K562 (cell line): ENCODE measurements at regions not wholly inside any gene's neighbourhood (a gene's known extent, or its start where the extent isn't known, plus 50 kb on each side); places are given as distances from the start of the nearest gene placed in this dataset.
A peak's percentile ranks its signal among the peaks of the same experiment; 100 is the strongest.

Experiments used
- ATAC-seq: fragments of 200-7000 bp; cut with Tn5 transposase; 3 replicates; pipeline ENCODE4 v1.9.1; 2020; ENCODE audit warnings: moderate library complexity
- BruUV-seq: library from RNA; stranded (reverse); fragments of 400-500 nt; replicated peaks from 2 replicates; lab custom pipeline; 2021; lab: Mats Ljungman, UMichigan
- CTCF ChIA-PET: fragments of 300-600 bp; formaldehyde crosslinking; extraction: SDS; loops from one replicate; lab custom pipeline; 2021; ENCODE audit warnings: low intra/inter-chr PET ratio; lab: Yijun Ruan, JAX
- POLR2A ChIA-PET: fragments of 300-600, 350-650 bp; sonication (Branson Sonifier 250); formaldehyde crosslinking; extraction: SDS; loops from one replicate; lab custom pipeline; 2021; ENCODE audit warnings: antibody characterized with exemption, inconsistent platforms; lab: Yijun Ruan, JAX
- DNase-seq, 4 experiments: peaks; one replicate each; pipeline versions ENCODE4 v3.0.0 to v3.0.0-alpha.2; 2011 to 2018; ENCODE audit warnings: low spot score in 3 of 4, mixed read lengths in 3 of 4; ENCODE audit errors: extremely low read depth in 1 of 4
- FAIRE-seq: peaks from 2 replicates; lab custom pipeline; 2011; peaks lifted over from hg19 to GRCh38; lab: Jason Lieb, UNC
- H2AFZ ChIP-seq: 2 replicates; pipeline ENCODE4 v1.6.0; 2011; ENCODE audit warnings: low read depth, low read length, control low read depth, inconsistent platforms
- H3K27ac ChIP-seq: fragments of 200-600 bp; 3 replicates; pipeline ENCODE4 v1.8.0; 2011; ENCODE audit warnings: low read depth, mild to moderate bottlenecking, control low read depth, inconsistent platforms, low read length, moderate library complexity, mixed read lengths; ENCODE audit errors: extremely low read depth
- H3K27me3 ChIP-seq, 2 experiments: fragments of 300-600 bp in 1 of 2; 2 replicates in 1 of 2; 3 replicates in 1 of 2; pipeline versions ENCODE4 v1.6.0 to v1.8.0; 2011; ENCODE audit warnings: inconsistent platforms in 2 of 2, low read length in 2 of 2, mild to moderate bottlenecking in 1 of 2, mixed read lengths in 1 of 2, moderate library complexity in 1 of 2; ENCODE audit not compliant: control insufficient read depth in 2 of 2, insufficient read depth in 2 of 2
- H3K36me3 ChIP-seq: fragments of 300-600 bp; 3 replicates; pipeline ENCODE4 v1.8.0; 2011; ENCODE audit warnings: mild to moderate bottlenecking, low read length, inconsistent platforms; ENCODE audit not compliant: control insufficient read depth, insufficient read depth
- H3K4me1 ChIP-seq, 2 experiments: fragments of 200-600 bp in 1 of 2; replicated peaks in 1 of 2; 2 replicates in 1 of 2; 3 replicates in 1 of 2; pipeline versions ENCODE4 v1.5.1 to v1.8.0; 2011; ENCODE audit warnings: inconsistent platforms in 2 of 2, low read length in 2 of 2, mild to moderate bottlenecking in 1 of 2, mixed read lengths in 1 of 2, moderate library complexity in 1 of 2; ENCODE audit not compliant: control insufficient read depth in 2 of 2, insufficient read depth in 2 of 2
- H3K4me2 ChIP-seq: 2 replicates; pipeline ENCODE4 v1.6.1; 2011; ENCODE audit warnings: low read length, control low read depth, inconsistent platforms, mixed read lengths; ENCODE audit not compliant: insufficient read depth
- H3K4me3 ChIP-seq: fragments of 200-600 bp; sonication (generic), shearing (Covaris generic); 2 replicates; pipeline ENCODE4 v1.5.1; 2016; ENCODE audit warnings: control low read depth, inconsistent platforms
- H3K79me2 ChIP-seq: fragments of 200-600 bp; 3 replicates; pipeline ENCODE4 v1.8.0; 2011; ENCODE audit warnings: low read length, inconsistent platforms; ENCODE audit not compliant: control insufficient read depth, insufficient read depth
- H3K9ac ChIP-seq, 2 experiments: 2 replicates each; pipeline versions ENCODE4 v1.6.0 to v1.6.1; 2011; ENCODE audit warnings: low read depth in 2 of 2, low read length in 2 of 2, control low read depth in 1 of 2, inconsistent platforms in 1 of 2, mild to moderate bottlenecking in 1 of 2, mixed read lengths in 1 of 2; ENCODE audit not compliant: insufficient read depth in 1 of 2
- H3K9me1 ChIP-seq: one replicate; pipeline ENCODE4 v1.6.0; 2011; ENCODE audit warnings: inconsistent platforms, mild to moderate bottlenecking, low read length, moderate library complexity; ENCODE audit not compliant: control insufficient read depth, insufficient read depth
- H3K9me3 ChIP-seq: replicated peaks from 2 replicates; pipeline ENCODE4 v1.5.1; 2011; ENCODE audit warnings: low read depth, low read length, inconsistent platforms; ENCODE audit not compliant: control insufficient read depth, insufficient read depth
- H4K20me1 ChIP-seq: replicated peaks from 2 replicates; pipeline ENCODE4 v1.6.1; 2011; ENCODE audit warnings: low read length, inconsistent platforms, mixed read lengths; ENCODE audit not compliant: control insufficient read depth, insufficient read depth
- BRD9 ChIP-seq: fragments of 450-650 bp; IDR thresholded peaks from 2 replicates; pipeline ENCODE4 v1.6.1; 2018; ENCODE audit warnings: low read depth; ENCODE audit not compliant: partially characterized antibody
- CEBPG ChIP-seq, 3 experiments: fragments of 200-800 bp in 1 of 3; sonication (Bioruptor generic) in 1 of 3; sonication (generic) in 1 of 3; formaldehyde crosslinking in 1 of 3; IDR thresholded peaks in 2 of 3; conservative IDR thresholded peaks in 1 of 3; 2 replicates each; pipeline versions ENCODE4 v1.6.1 to v1.8.0; 2016 to 2022; ENCODE audit warnings: missing compliant biosample characterization in 2 of 3, missing genetic modification characterization in 2 of 3, mild to moderate bottlenecking in 1 of 3, missing genetic modification reagents in 1 of 3
- RNF2 ChIP-seq: sonication (generic); IDR thresholded peaks from 2 replicates; pipeline ENCODE4 v1.6.1; 2016
- SIX5 ChIP-seq, 2 experiments: IDR thresholded peaks; 2 replicates each; pipeline ENCODE4 v1.6.1; 2011; ENCODE audit warnings: low read length in 2 of 2, borderline replicate concordance in 1 of 2, low read depth in 1 of 2, mild to moderate bottlenecking in 1 of 2, moderate library complexity in 1 of 2; ENCODE audit not compliant: insufficient read depth in 1 of 2
- ZSCAN32 ChIP-seq: fragments of 450-650 bp; formaldehyde crosslinking; IDR thresholded peaks from 2 replicates; pipeline ENCODE4 v1.4.0; 2020; ENCODE audit warnings: mild to moderate bottlenecking, moderate library complexity
- WGBS: fragments of 100-300 bp; shearing (Covaris generic); methylation state at CpG from one replicate; pipeline ENCODE4 v1.1.6; 2016; ENCODE audit warnings: low coverage, mixed read lengths; ENCODE audit not compliant: insufficient coverage; ENCODE audit errors: missing lambda C conversion rate; 5-methylcytosine and 5-hydroxymethylcytosine counted together
- in situ Hi-C: fragments of 300-500 bp; cut with MboI; formaldehyde crosslinking; loops from 4 replicates; pipeline ENCODE4 v1.15.0; 2018; ENCODE audit warnings: inconsistent platforms, mixed read lengths
- intact Hi-C: fragments of 100-400 bp; cut with micrococcal nuclease; formaldehyde crosslinking; loops from 2 replicates; pipeline ENCODE4 v1.14.2; 2022

GRCh38 chr4:81912376-81913030, 440.8 kb upstream of the RASGEF1B start:
- 0% methylated on average over 1 of the region's 1 CpG for WGBS
- no peak for FAIRE-seq
- H3K9me3 ChIP-seq = no peaks in the 10 kb centered on the region
- no peak for TF ChIP-seq SIX5 (IDR thresholded peaks at IDR 0.05; ENCODE audit: borderline replicate concordance in 1 of 2, insufficient read depth in 1 of 2, low read depth in 1 of 2, low read length in 2 of 2)
- TF ChIP-seq CEBPG (CRISPR knock-in tag; IDR thresholded peaks at IDR 0.05) = no peak
- peak in 1 of 2 experiments; percentile 53; a peak in 1 of 4 replicates for TF ChIP-seq CEBPG (tag; conservative IDR thresholded peaks at IDR 0.05 in 1 of 2, IDR thresholded peaks at IDR 0.05 in 1 of 2)
- no peak for TF ChIP-seq BRD9
- no peak for TF ChIP-seq ZSCAN32 (CRISPR knock-in tag)
- no peak for TF ChIP-seq RNF2
- TF ChIP-seq, all 486 proteins: peak for 1
- H2AFZ ChIP-seq = no peak overlapping the region
- H3K79me2 ChIP-seq = no peaks in the 10 kb centered on the region
- no peak overlapping the region for H3K9ac ChIP-seq
- intact Hi-C loops = no loop called here
- in situ Hi-C loops = loop anchor here (10.0 kb wide), 1 partner anchor 508 kb away; no protein-coding TSS in a partner anchor
- no peaks in the 10 kb centered on the region for H3K9me1 ChIP-seq
- no peak overlapping the region for H3K4me3 ChIP-seq
- ChIA-PET CTCF (no interaction called here), POLR2A (interaction anchor here (1.2 kb wide), 1 partner anchor 8 kb away, joined by 5 read pairs; no protein-coding TSS in a partner anchor)
- H4K20me1 ChIP-seq = no peaks in the 10 kb centered on the region
- DNase-seq (no peak), ATAC-seq (no peak)
- no peak overlapping the region for H3K4me2 ChIP-seq
- no peaks in the 10 kb centered on the region for H3K36me3 ChIP-seq
- BruUV-seq = no TSS peak
- H3K27me3 ChIP-seq = no peaks in the 10 kb centered on the region; a peak in 1 of 5 replicates
- H3K4me1 ChIP-seq = no peaks in the 10 kb centered on the region
- no peak overlapping the region for H3K27ac ChIP-seq
